ENCODE measurements at regions not wholly inside any gene's neighbourhood (a gene's known extent, or its start where the extent isn't known, plus 50 kb on each side); places are given as distances from the start of the nearest gene placed in this dataset.

GRCh38 chr5:176152191-176152929, 85.9 kb upstream of the SIMC1 start:
- DNase-seq (ENCODE audit: extremely low read depth, low read depth) = no peak
- TF ChIP-seq CTCF (IDR thresholded peaks at IDR 0.05; ENCODE audit: low read depth, low read length) = no peak

GRCh38 chr5:176152930-176153311, 85.3 kb upstream of the SIMC1 start:
- no peak for TF ChIP-seq CTCF (IDR thresholded peaks at IDR 0.05; ENCODE audit: low read depth, low read length)
- no peak for DNase-seq (ENCODE audit: extremely low read depth, low read depth)

GRCh38 chr5:176153741-176154140, 84.5 kb upstream of the SIMC1 start:
- no peak for TF ChIP-seq CTCF (IDR thresholded peaks at IDR 0.05; ENCODE audit: low read depth, low read length)
- no peak for DNase-seq (ENCODE audit: extremely low read depth, low read depth)

GRCh38 chr5:176154821-176155220, 83.4 kb upstream of the SIMC1 start:
- no peak for DNase-seq (ENCODE audit: extremely low read depth, low read depth)
- TF ChIP-seq CTCF (IDR thresholded peaks at IDR 0.05; ENCODE audit: low read depth, low read length) = no peak

- TF ChIP-seq CTCF (IDR thresholded peaks at IDR 0.05; ENCODE audit: low read depth, low read length) = no peak
- DNase-seq (ENCODE audit: extremely low read depth, low read depth) = no peak
These were observed 82.3 kb upstream of the SIMC1 start for GRCh38 chr5:176155922-176156359.

GRCh38 chr5:176157656-176158055, 80.6 kb upstream of the SIMC1 start:
- TF ChIP-seq CTCF (IDR thresholded peaks at IDR 0.05; ENCODE audit: low read depth, low read length) = no peak
- DNase-seq (ENCODE audit: extremely low read depth, low read depth) = no peak

GRCh38 chr5:176161431-176161830, 76.8 kb upstream of the SIMC1 start:
- TF ChIP-seq CTCF (IDR thresholded peaks at IDR 0.05; ENCODE audit: low read depth, low read length) = no peak
- DNase-seq (ENCODE audit: extremely low read depth, low read depth) = no peak

All from AG09319 (cell line).